ENCODE measurements at regions not wholly inside any gene's neighbourhood (a gene's known extent, or its start where the extent isn't known, plus 50 kb on each side); places are given as distances from the start of the nearest gene placed in this dataset.
A peak's percentile ranks its signal among the peaks of the same experiment; 100 is the strongest.

DNA sequence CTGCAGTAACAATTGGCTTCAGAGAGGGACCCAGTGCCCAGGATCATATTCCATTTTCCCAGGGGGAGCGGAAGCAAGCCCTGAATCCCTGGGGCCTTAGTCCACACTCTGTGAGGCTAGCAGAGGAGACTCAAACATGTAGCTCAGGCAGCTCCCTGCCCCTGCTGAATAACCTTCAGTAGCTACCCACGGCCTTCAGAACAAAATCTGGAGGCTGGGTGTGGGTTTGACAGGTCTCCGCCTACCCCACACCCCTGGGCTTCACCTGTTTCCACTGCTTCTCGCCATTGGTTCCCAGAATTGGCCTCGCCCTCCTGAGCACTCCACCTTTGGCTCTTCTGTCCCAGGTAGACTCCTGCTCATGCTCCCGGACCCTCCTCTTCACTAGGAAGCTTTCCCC lies 93.6 kb upstream of the ATP2B2 start:
- H3K4me1 Mint-ChIP-seq: peaks cover 42% of the 10 kb centered on the region
- no peaks in the 10 kb centered on the region for H3K36me3 Mint-ChIP-seq
- no peaks in the 10 kb centered on the region for H3K79me2 ChIP-seq (ENCODE audit: low read depth)
- H3K4me3 ChIP-seq: no peak overlapping the region
- H3K9ac ChIP-seq: no peak overlapping the region
- no peaks in the 10 kb centered on the region for H4K20me1 ChIP-seq (ENCODE audit: low read depth)
- no peak overlapping the region for H3K4me3 Mint-ChIP-seq
- DNase-seq (ENCODE audit: low spot score): no peak
- H3K9me3 Mint-ChIP-seq: peaks cover 2% of the 10 kb centered on the region
- no peak overlapping the region for H3K4me2 ChIP-seq
- H3F3A ChIP-seq (ENCODE audit: low read depth): no peaks in the 10 kb centered on the region
- H2AFZ ChIP-seq (replicated peaks): no peak overlapping the region
- H3K9me3 ChIP-seq (ENCODE audit: low read depth): no peaks in the 10 kb centered on the region
- no peak overlapping the region for H3K27ac Mint-ChIP-seq
- TF ChIP-seq, protein P1, sequence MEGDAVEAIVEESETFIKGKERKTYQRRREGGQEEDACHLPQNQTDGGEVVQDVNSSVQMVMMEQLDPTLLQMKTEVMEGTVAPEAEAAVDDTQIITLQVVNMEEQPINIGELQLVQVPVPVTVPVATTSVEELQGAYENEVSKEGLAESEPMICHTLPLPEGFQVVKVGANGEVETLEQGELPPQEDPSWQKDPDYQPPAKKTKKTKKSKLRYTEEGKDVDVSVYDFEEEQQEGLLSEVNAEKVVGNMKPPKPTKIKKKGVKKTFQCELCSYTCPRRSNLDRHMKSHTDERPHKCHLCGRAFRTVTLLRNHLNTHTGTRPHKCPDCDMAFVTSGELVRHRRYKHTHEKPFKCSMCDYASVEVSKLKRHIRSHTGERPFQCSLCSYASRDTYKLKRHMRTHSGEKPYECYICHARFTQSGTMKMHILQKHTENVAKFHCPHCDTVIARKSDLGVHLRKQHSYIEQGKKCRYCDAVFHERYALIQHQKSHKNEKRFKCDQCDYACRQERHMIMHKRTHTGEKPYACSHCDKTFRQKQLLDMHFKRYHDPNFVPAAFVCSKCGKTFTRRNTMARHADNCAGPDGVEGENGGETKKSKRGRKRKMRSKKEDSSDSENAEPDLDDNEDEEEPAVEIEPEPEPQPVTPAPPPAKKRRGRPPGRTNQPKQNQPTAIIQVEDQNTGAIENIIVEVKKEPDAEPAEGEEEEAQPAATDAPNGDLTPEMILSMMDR (IDR thresholded peaks at IDR 0.05): no peak
- TF ChIP-seq EZH2phosphoT487 (IDR thresholded peaks at IDR 0.05): no peak
- no peak for TF ChIP-seq EZH2 (IDR thresholded peaks at IDR 0.05)
- H3K27me3 Mint-ChIP-seq (ENCODE audit: insufficient read depth, low read depth): peaks cover 22% of the 10 kb centered on the region
- no peak overlapping the region for H3K27ac ChIP-seq
- H3K27me3 ChIP-seq: no peaks in the 10 kb centered on the region
- H3K36me3 ChIP-seq: no peaks in the 10 kb centered on the region
- H3K4me1 ChIP-seq: peaks cover 9% of the 10 kb centered on the region

DNA sequence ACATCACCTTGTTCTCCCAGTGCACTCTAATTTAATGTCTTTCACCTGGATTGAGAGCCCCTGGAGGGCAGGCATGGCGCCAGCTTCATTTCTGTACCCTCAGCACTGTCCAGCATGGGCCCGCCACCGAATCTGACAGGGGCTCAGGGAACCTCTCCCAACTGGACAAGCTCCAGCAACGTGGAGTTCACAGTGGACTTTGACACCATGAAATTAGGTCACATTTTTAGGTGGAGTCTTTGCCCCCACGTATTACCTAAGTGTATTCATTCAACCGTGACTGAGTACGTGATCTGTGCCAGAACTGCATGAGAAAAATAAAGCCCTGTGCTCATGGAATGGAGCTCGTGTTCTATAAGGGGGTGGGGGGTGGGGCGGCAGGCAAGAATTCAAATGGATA lies 94.1 kb upstream of the ATP2B2 start:
- TF ChIP-seq, protein P1 (IDR thresholded peaks at IDR 0.05): no peak
- no peak for TF ChIP-seq EZH2 (IDR thresholded peaks at IDR 0.05)
- no peak for TF ChIP-seq EZH2phosphoT487 (IDR thresholded peaks at IDR 0.05)
- Mint-ChIP-seq H3K9me3 (peaks cover 2% of the 10 kb centered on the region), H3K4me1 (peaks cover 42% of the 10 kb centered on the region), H3K27ac (no peak overlapping the region), H3K4me3 (no peak overlapping the region), H3K36me3 (no peaks in the 10 kb centered on the region), H3K27me3 (ENCODE audit: insufficient read depth, low read depth) (peaks cover 25% of the 10 kb centered on the region)
- Histone ChIP-seq H4K20me1 (ENCODE audit: low read depth) (no peaks in the 10 kb centered on the region), H3K79me2 (ENCODE audit: low read depth) (no peaks in the 10 kb centered on the region), H3K4me1 (peaks cover 9% of the 10 kb centered on the region), H3K27me3 (no peaks in the 10 kb centered on the region), H3K9ac (no peak overlapping the region), H3K9me3 (ENCODE audit: low read depth) (no peaks in the 10 kb centered on the region), H3K4me3 (no peak overlapping the region), H2AFZ (replicated peaks) (no peak overlapping the region), H3K27ac (no peak overlapping the region), H3K4me2 (no peak overlapping the region), H3F3A (ENCODE audit: low read depth) (no peaks in the 10 kb centered on the region), H3K36me3 (no peaks in the 10 kb centered on the region)
- no peak for DNase-seq (ENCODE audit: low spot score)

DNA sequence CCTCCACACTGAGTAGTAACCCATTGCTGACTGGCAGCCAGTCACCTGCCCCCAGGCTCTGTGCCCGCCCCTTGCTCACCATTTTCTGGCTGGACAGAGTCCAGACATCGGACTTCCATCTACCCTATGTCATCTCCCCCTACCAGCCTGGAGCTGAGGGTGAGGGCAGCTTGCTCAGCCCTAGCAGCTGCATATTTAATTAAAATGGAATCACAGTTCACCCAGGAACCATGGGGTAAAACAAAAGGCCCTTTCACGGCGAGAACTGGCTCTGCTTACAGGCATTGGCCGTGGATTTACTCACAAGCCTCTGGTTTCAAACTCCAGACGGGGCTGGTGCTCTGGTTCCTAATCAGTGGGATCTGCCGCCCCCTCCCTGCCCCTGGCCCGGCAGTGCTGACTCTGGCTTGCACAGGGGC lies 94.9 kb upstream of the ATP2B2 start:
- H3K36me3 ChIP-seq: no peaks in the 10 kb centered on the region
- no peak overlapping the region for H2AFZ ChIP-seq (replicated peaks)
- H3K9me3 ChIP-seq (ENCODE audit: low read depth): no peaks in the 10 kb centered on the region
- Mint-ChIP-seq H3K36me3 (no peaks in the 10 kb centered on the region), H3K4me3 (no peak overlapping the region), H3K27ac (no peak overlapping the region), H3K9me3 (peaks cover 2% of the 10 kb centered on the region), H3K27me3 (ENCODE audit: insufficient read depth, low read depth) (peaks cover 29% of the 10 kb centered on the region), H3K4me1 (peaks cover 44% of the 10 kb centered on the region)
- no peak overlapping the region for H3K9ac ChIP-seq
- no peaks in the 10 kb centered on the region for H4K20me1 ChIP-seq (ENCODE audit: low read depth)
- no peaks in the 10 kb centered on the region for H3K79me2 ChIP-seq (ENCODE audit: low read depth)
- H3F3A ChIP-seq (ENCODE audit: low read depth): no peaks in the 10 kb centered on the region
- no peaks in the 10 kb centered on the region for H3K27me3 ChIP-seq
- peaks cover 9% of the 10 kb centered on the region for H3K4me1 ChIP-seq
- peak; percentile 44 for DNase-seq (ENCODE audit: low spot score)
- H3K4me2 ChIP-seq: no peak overlapping the region
- TF ChIP-seq EZH2 (IDR thresholded peaks at IDR 0.05) (no peak), EZH2phosphoT487 (IDR thresholded peaks at IDR 0.05) (no peak)
- TF ChIP-seq, protein P1 (IDR thresholded peaks at IDR 0.05): no peak
- H3K27ac ChIP-seq: no peak overlapping the region
- no peak overlapping the region for H3K4me3 ChIP-seq
